SK-MEL-5 (cell line): ENCODE measurements at regions not wholly inside any gene's neighbourhood (a gene's known extent, or its start where the extent isn't known, plus 50 kb on each side); places are given as distances from the start of the nearest gene placed in this dataset.

Experiments used
- DNase-seq: peaks from one replicate; pipeline ENCODE4 v3.0.0-alpha.2; 2016; ENCODE audit warnings: low read depth, low spot score
- in situ Hi-C: cut with HindIII; loops from 2 replicates; pipeline ENCODE4 v1.10.0; 2016; ENCODE audit warnings: low sequenced_read_pairs, high pct_unique_total_duplicates, low pct_unique_long_range_greater_than_20kb

DNA sequence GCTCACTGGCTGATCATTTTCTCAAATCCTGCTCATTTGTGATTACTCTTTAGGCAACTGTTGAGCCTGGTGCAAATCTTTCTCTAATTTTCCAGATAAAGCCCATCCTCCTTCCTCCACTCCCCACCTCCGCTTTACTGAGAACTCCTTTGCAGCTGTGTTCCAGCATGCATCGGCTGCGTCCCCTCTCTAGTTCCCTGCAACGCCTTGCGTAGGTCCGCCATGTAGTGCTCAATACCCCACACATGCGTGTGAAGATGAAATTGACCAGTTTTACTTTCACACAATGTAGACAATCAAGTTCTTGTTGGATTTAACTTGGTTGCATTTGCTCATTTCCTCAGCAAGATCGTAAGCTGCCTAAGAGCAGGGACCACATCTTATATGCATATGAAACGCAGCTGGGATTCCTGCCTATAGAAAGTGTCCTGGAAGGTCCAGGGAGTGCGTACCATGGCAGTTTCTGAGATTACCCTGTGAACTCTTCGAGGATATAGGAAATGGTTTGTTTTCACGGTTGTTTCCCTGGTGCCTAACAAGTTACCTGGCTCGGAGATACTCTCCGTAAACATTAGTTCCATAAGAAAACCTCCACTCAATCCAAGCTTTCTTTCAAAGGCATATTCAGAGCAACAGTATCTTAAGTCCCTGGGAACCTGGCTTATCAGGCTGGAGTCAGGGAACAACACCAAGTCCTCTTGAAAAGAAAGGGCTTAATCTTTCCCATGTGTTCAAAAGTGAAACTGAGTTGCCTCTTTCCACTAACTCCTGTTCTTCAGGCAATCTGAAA lies 766.4 kb upstream of the ID2 start:
- no peak for DNase-seq
- in situ Hi-C loops, result no loop called here

DNA sequence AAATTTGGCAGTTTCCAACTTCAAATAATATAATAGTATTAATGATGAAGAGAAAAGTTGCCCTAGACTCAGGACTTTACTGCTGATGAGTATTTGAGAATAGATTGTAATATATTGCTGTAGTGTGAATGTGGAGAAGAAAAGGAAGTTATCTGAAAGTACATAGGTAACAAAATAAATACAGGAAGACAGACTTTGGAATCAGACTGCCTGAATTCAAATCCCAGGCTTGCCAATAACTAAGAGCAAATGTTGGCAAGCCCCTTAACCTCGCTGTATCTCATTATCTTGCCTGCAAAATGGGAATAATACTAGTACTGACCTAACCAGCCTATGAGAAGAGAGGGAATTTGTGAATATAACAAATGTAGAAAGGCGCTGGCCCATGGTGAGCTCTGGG lies 765.2 kb upstream of the ID2 start:
- DNase-seq, result no peak

DNA sequence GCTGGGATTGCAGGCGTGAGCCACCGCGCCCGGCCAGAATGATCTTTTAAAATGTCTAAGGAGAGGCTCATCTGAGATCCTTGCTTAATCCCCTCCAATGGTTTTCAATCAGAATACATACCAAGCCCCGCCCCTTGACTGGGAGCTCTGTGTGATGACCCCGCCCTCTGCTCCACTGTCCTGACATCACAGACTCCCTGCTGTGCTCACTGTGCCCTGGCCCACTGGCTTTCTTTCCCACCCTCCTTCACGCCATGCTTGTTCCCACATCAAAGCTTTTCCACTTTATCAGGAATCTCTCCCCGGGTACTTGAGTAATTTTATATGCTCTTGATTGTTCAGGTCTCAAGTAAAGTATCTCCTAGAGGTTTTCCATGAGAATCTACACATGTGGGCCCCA lies 762.3 kb upstream of the ID2 start:
- in situ Hi-C loops, result no loop called here
- no peak for DNase-seq

More for the DNA sequence above, 765.2 kb upstream of the ID2 start:
- in situ Hi-C loops, result no loop called here

DNA sequence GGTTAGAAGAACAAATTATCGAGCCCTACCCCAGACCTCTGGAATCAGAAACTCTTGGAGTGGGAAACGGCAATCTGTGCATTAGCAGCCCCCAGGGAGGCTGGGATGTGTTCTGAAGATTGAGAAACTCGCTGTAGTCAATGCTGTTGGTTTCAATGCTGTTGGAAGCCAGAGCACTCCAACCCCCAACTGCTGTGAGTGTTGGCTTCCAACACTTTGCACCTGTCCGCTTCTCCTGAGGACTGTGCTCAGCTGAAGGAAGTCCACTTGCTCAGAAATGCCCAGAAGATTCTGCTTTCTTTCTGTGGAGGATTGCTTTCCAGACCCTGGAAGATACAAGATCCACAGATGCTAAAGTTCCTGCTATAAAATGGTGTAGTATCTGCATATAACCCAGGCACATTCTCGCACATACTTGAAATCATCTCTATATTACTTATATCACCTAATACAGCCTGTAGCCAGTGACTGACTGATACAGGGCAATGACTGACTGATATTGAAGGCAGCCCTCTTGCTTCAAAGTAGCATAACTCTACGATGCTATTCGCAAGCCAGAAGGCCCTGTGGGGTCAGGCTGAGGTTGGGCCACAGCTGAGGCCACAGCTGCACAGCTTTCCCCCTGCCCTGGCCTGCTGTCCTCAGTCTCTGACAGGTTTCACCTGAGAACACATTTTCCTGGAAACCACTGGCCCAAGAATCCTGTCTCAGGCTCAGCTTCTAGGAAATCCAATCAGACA lies 757.7 kb upstream of the ID2 start:
- no peak for DNase-seq
- in situ Hi-C loops, result no loop called here

DNA sequence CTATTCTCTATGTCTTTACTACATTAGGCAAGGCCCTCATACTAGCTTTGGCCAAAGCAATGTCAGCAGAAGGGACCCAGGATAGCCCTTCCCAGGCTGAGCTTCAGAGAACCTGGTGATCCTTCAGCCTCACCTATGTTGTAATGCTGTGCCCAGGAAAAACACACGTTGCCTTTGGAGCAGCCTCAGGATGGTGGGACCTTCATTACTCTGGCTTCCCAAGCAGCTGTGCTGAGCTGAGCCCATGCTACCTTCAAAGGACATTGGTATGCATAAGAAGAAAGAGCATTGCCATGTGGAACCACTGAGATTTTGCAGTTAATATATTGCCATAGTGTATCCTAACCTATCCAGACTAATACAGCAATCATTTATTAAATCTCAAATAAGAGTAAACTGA lies 756.4 kb upstream of the ID2 start:
- no peak for DNase-seq
- in situ Hi-C loops, result no loop called here

DNA sequence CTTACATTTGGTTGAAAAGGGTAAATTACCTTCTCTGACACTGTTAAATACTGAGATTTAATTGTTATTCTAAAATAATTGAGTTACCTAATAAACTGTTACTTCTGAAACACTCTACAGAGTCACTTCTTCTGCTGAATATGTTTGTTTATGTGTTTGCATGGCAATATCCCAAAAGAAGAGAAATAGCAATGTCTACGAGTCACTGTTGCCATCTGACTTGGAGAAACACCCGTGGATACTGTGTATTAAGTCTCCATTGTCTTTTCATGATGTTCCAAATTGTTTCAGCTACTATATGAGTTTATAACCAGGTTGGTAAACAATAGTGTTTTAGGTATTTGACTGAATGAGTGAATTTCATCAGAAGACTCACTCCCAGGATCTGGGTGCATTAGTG lies 754.2 kb upstream of the ID2 start:
- in situ Hi-C loops, result no loop called here
- no peak for DNase-seq

DNA sequence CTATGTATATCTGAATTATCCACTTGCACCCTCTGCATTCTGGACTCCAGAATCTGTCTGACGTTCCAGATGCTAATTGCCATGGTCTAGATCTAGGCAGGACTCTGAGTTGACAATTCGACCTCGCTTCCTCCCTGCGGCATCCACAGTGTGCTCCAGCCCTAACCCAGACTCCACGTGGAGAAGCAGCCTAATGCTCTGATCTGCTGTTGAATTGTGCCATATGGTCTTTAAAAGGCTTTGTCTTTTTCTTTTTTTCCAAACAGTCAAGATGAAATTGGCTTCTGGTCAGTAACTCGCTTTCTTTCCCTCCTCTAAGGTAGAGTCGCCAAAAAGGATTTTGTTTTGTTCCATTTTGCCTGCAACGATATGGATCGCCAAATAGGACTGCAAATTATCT lies 752.6 kb upstream of the ID2 start:
- in situ Hi-C loops, result no loop called here
- no peak for DNase-seq

DNA sequence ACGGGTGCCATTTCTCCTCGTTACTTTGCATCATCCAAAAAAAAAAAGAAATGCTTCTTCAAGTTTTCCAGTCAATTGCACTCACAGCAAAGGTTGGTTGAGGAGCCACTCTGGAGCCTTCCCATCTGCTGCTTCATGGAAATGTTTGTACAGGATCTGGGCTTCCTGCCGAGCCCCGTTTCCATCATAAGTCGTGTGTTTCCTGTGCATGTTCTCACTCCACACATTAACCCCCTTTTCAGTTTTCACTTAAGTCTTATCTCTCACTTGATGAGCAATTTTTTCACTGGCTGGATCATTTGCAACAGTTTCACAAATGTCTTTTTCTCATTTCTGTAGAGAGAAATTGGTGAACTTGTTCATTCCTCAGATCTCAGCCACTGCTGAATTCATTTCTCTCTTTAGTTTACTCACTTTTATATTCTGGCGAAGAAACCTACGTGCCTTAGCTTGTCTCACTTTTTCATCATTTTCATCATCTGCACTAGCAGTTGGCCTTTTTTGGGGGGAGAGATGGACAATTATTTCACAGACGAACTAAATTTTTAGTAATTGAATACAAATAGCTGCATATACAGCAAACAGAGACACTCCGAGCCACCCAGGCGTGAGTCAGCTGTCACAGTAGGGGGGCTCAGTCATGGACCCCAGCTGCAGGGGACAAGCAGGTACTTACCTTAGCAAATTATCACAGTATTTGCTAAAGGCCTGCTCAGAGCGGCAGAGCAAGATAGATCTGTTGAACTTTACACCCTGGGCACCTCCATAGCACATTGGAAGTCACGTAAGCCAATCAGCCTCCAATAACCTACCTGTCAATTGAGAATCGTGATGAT lies 750.8 kb upstream of the ID2 start:
- no peak for DNase-seq
- in situ Hi-C loops, result no loop called here

DNA sequence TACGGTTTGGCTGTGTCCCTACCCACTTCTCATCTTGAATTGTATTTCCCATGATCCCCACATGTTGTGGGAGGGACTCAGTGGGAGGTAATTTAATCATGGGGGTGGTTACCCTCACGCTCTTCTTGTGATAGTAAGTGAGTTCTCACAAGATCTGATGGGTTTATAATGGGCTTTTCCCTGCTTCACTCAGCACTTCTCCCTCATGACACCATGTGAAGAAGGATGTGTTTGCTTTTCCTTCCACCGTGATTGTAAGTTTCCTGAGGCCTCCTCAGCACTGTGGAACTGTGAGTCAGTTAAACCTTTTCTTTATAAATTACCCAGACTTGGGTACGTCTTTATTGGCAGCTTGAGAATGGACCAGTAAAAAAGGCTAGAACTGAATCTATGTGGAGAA lies 750.0 kb upstream of the ID2 start:
- in situ Hi-C loops, result no loop called here

DNA sequence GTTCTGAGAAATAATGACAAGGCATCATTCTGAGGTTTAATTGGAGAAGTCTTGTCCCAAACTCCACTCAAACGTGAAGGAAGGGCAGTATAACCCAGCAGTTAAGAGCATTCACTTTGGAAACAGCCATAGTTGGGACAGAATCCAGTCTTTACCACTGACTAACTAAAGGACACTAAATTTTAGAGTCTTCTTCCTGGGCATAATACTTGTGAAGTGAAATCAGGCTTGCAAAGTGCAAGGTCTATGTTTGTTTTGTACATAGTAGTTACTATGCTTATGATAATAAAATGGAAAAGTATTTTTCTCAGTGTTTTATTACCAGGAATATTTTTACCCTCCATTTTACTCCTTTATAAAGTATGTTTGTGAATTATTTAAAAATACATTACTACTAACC lies 748.2 kb upstream of the ID2 start:
- no peak for DNase-seq
- in situ Hi-C loops, result no loop called here

More for the DNA sequence above, 750.0 kb upstream of the ID2 start:
- DNase-seq, result no peak

DNA sequence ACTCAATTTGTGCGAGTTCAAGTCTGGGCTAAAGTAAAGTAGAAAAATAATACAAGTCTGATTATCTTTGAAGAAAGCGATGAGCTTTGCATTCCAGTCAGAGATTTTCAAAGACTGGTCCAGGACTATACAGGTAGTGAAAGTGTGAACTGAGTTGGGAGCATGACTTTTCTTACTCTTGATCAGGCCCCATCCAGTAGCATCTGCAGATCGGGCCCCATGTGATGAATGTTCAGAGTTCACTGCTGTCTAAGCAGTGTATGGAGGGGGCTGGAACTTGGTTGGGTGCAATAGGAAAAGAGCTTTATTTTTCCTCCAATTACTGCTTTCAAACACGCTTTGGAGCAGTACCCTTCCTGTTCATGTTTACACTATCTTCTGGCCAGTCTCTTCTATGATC lies 747.4 kb upstream of the ID2 start:
- DNase-seq, result no peak
- in situ Hi-C loops, result no loop called here

DNA sequence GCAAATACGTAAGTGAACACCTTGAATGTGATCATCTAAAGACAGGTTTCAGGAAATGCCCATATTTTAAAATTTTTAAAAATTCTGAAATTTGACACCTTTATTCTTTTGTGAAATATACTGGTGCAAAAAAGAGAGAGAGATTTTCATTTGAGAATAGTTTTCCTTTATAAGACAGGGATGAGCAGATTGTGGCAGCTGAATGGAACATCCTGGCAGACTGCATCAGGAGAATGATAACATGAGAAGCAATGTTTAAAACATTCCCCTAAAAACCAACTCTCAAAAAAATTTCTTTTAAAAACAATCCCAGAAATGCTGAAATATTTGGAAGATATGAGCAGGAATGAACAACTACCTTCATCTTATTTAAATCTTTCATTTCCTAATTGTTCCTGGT lies 744.8 kb upstream of the ID2 start:
- DNase-seq, result no peak
- in situ Hi-C loops, result no loop called here

DNA sequence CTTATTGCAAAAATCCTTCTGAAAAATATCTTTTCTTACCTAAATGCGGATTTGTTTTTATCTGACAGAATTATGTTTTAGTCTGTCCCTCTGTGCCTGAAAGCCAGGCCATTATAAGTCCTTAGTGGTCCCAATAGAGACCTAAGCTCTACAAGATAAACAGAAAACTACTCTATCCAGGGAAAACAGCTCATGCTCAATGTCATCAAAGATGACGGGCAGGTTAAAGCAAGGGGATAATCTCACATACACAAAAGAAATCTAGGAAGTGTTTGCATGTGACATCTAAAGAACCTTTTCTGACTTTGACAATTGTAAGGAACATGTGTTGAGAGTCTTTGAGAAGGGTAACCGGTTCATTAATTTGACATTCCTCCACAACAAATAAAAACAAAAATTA lies 741.1 kb upstream of the ID2 start:
- in situ Hi-C loops, result no loop called here
- no peak for DNase-seq

DNA sequence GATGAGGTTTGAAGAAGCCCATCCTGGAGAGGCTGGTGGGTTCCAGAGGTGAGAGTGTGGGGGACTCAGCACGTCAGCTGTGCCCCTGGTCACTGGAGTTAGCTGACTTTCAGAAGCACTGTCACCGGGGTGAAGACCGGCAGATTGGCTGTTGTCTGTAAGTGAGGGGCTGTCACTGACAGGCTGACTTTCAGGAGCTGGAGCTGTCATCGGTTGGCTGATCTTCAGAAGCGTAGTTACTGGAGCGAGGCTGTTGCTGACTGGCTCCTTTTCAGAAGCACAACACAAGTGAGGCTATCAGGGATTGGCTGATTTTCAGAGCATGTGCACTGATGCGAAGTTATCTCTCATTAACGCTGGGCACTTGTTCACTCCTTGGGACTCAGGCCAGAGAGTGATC lies 738.4 kb upstream of the ID2 start:
- peak; percentile 37 for DNase-seq
- in situ Hi-C loops, result no loop called here

DNA sequence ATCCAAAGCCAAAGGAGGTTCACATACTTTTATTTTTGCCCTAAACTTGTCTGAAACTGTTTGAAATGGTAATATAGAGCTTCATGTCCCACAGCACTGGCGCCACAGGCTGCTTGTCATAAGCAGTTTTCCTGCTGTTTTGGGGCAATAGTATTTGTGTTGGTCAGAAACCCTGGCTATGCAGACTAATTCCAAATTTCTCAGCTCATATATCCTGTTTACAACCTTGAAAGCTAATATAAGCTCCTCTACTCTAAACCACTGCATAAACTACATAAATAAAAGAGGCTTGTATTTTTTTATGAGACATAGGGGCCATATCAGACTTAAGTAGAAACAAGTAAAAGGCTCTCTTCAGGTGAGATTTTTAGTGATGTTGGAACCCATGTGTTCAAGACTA lies 736.8 kb upstream of the ID2 start:
- no peak for DNase-seq
- in situ Hi-C loops, result no loop called here

DNA sequence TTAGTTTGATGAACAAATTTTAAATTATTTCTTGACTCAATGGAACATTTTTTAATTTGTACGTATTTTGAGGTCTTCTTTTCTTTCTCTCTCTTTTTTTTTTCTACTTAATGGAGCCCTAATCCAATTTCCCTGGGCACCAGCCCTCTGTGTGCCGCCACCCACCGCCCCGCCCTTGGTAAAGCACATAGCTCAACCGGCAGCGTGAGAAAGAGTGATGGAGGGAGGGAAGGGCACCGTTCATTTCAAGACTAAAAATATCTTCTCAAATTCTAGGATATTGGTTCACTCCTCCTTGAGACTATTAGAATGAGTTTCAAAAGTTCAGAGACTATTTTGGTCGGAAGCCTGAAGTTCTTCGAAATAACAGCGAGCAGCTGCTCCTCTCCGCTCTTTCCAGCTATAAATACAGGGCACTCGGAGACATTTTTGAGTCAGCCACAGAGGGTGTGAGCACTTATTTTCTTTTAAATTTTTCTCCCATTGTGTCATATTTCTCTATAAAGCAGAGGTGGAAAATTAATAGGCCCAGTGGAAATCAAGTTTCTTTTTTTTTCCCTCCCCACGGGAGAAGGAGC lies 731.7 kb upstream of the ID2 start:
- no peak for DNase-seq
- in situ Hi-C loops, result no loop called here

DNA sequence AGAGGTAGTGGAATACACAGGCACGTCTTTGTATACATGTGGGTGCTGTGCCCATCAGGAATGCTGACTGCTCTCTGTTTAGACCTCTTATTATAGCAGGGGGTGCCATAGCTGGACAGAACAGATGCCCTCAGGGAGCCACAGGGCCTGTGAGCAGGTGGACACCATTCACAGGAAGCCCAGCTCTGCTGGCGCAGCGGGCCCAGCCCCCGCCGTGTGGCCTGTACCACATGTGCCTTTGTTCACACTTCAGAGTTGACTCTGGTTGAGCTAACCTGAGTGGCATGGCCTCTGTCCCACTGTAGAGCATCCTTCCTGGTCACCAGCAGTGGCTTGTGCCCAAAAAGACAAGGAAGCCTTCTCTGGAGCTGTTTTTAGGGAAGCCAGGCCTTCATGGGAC lies 730.9 kb upstream of the ID2 start:
- no peak for DNase-seq
- in situ Hi-C loops, result no loop called here

DNA sequence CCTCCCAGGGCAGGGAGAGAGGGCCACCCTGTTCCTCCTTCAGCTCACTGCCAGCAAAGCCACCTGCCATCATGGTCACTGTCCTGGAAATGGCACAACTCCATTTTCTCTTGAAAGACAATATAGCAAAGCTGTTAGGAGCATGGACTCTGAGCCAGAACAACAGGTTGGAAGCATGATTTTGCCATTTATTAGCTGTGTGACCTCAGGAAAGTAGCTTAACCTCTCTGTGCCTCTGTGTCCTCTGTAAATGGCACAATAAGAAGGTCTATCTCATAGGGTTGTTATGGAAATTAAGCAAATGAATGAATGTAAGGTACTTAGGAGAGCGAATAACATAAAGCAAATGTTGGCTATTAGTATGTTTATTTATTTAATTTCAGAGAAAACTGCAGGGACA lies 730.4 kb upstream of the ID2 start:
- in situ Hi-C loops, result no loop called here
- no peak for DNase-seq
